Chondrocyte (in vitro differentiated cells): ENCODE measurements at regions not wholly inside any gene's neighbourhood (a gene's known extent, or its start where the extent isn't known, plus 50 kb on each side); places are given as distances from the start of the nearest gene placed in this dataset.

Experiments used
- DNase-seq: peaks from one replicate; pipeline ENCODE4 v3.0.0; 2021; ENCODE audit warnings: mixed read lengths, low spot score
- H3K27ac Mint-ChIP-seq: one replicate; pipeline ENCODE4 v1.8.0; 2021; ENCODE audit warnings: mild to moderate bottlenecking, moderate library complexity, mixed read lengths; ENCODE audit not compliant: unreplicated experiment
- H3K27me3 Mint-ChIP-seq: 2 replicates; pipeline ENCODE4 v1.8.0; 2021; ENCODE audit warnings: low read depth, mixed read lengths
- H3K36me3 Mint-ChIP-seq: 2 replicates; pipeline ENCODE4 v1.8.0; 2021; ENCODE audit warnings: low read depth, mixed read lengths
- H3K4me1 Mint-ChIP-seq: 2 replicates; pipeline ENCODE4 v1.8.0; 2021; ENCODE audit warnings: low read depth, mild to moderate bottlenecking, mixed read lengths
- H3K4me3 Mint-ChIP-seq: one replicate; pipeline ENCODE4 v1.8.0; 2021; ENCODE audit warnings: mild to moderate bottlenecking, moderate library complexity, mixed read lengths; ENCODE audit not compliant: unreplicated experiment
- H3K9me3 Mint-ChIP-seq: 2 replicates; pipeline ENCODE4 v1.8.0; 2021; ENCODE audit warnings: low read depth, mixed read lengths
- CTCF ChIP-seq: fragments of 200-600 bp; sonication (generic); IDR thresholded peaks from 2 replicates; pipeline ENCODE4 v1.5.0; 2021; ENCODE audit warnings: antibody characterized with exemption, mild to moderate bottlenecking, moderate library complexity

DNA sequence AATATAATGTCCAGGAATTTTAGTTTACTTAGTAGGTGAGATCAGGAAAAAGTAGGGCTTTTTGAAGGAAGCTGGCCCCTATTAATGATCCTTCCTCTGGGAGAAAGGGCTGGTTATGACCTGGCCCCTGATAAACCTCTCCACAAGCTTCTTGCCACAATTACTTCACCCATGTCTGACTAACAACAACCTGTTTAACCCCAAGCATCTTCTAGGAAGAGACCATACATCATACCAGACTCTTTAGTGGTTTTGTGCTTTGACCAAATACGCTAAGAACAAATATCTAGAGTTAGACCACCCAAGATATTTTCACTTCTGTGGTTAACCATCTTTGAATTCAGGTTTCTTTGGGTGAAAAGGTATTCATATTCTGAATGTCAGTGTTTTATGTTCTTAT, 174.0 kb upstream of the SLC27A6 start:
- Mint-ChIP-seq H3K36me3 (no peaks in the 10 kb centered on the region), H3K27me3 (peaks cover 3% of the 10 kb centered on the region)
- DNase-seq: no peak

GRCh38 chr5:128796506-128796905, 168.8 kb upstream of the SLC27A6 start:
- Mint-ChIP-seq H3K9me3 (no peaks in the 10 kb centered on the region), H3K4me3 (no peak overlapping the region), H3K27me3 (peaks cover 9% of the 10 kb centered on the region), H3K36me3 (no peaks in the 10 kb centered on the region), H3K27ac (no peak overlapping the region), H3K4me1 (peaks cover 6% of the 10 kb centered on the region)
- DNase-seq: no peak
- no peak for TF ChIP-seq CTCF

More for the DNA sequence above, 174.0 kb upstream of the SLC27A6 start:
- H3K4me3 Mint-ChIP-seq: no peak overlapping the region
- no peaks in the 10 kb centered on the region for H3K9me3 Mint-ChIP-seq
- no peak overlapping the region for H3K27ac Mint-ChIP-seq
- TF ChIP-seq CTCF: no peak
- H3K4me1 Mint-ChIP-seq: no peaks in the 10 kb centered on the region

DNA sequence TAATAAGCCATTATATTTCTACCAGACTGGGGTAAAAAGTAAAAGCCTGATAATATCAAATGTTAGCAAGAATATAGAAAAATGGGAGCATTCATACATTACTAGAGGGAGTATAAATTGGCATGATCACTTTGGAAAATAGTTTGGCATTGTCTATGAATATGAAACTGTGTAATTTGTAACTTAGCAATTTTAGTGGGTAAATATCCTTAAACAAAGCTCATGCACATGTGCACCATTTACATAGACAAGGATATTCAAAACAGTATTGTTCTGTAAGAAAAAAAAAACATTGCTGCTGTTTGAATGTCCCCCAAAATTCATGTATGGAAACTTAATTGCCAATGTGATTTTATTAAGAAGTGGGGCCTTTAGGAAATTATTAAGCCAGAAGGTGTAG, 166.4 kb upstream of the SLC27A6 start:
- no peak for TF ChIP-seq CTCF
- Mint-ChIP-seq H3K36me3 (no peaks in the 10 kb centered on the region), H3K4me1 (peaks cover 6% of the 10 kb centered on the region), H3K4me3 (no peak overlapping the region), H3K9me3 (no peaks in the 10 kb centered on the region), H3K27ac (no peak overlapping the region), H3K27me3 (peaks cover 8% of the 10 kb centered on the region)
- DNase-seq: no peak

GRCh38 chr5:128799945-128800344, 165.3 kb upstream of the SLC27A6 start:
- Mint-ChIP-seq H3K4me1 (peaks cover 6% of the 10 kb centered on the region), H3K9me3 (no peaks in the 10 kb centered on the region), H3K4me3 (no peak overlapping the region), H3K27ac (no peak overlapping the region), H3K36me3 (no peaks in the 10 kb centered on the region), H3K27me3 (peaks cover 10% of the 10 kb centered on the region)
- DNase-seq: no peak
- no peak for TF ChIP-seq CTCF

DNA sequence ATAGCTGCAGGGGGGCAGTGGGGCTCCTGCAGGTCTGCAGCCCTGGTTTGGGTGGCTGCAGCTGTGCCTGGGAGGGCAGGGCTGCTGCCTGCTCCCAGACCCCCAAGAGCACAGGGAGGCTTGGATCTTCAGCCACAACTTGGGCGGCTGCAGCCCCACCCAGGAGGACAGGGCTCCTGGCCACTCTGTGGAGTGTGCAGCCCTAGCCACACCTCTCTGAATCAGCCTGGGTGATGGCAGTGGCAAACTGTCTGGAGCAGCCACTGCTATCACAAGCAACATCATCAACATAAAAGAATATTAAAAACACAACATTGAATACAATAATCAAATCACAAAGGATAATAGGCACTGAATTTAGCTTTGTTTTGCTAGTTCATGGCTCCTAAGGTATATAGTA, 164.9 kb upstream of the SLC27A6 start:
- Mint-ChIP-seq H3K36me3 (no peaks in the 10 kb centered on the region), H3K4me3 (no peak overlapping the region), H3K4me1 (peaks cover 6% of the 10 kb centered on the region), H3K27me3 (peaks cover 12% of the 10 kb centered on the region), H3K27ac (no peak overlapping the region), H3K9me3 (no peaks in the 10 kb centered on the region)
- DNase-seq: no peak
- TF ChIP-seq CTCF: no peak
